ENCODE measurements at regions not wholly inside any gene's neighbourhood (a gene's known extent, or its start where the extent isn't known, plus 50 kb on each side); places are given as distances from the start of the nearest gene placed in this dataset.

DNA sequence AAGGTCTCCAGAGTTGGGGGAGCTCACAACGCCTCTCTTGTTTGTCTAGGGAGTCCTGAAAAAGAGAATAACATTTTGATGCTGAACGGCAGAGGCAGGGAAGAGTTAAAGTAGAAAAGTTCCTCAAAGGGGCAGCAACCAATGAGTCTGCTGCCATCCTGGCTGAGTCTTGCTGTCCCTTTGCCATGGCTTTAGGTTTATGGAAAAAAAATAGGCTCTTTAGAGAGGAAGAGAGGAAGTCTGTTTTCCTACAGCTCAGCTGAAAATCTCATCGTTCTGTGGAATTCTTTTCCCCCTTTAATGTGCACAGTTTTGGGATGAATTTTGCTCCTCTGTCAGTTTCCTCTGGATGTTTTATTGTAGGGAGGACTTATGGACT is 314.8 kb upstream of the TBX3 start:
- no peaks in the 10 kb centered on the region for H3K9me3 ChIP-seq (ENCODE audit: control insufficient read depth, insufficient read depth, low read depth, low read length)
- no peaks in the 10 kb centered on the region for H3K4me1 ChIP-seq (ENCODE audit: control insufficient read depth, extremely low read depth, insufficient read depth, low read length)
- no peaks in the 10 kb centered on the region for H3K27me3 ChIP-seq (ENCODE audit: control insufficient read depth, insufficient read depth, low read length)
- TF ChIP-seq, protein P1, sequence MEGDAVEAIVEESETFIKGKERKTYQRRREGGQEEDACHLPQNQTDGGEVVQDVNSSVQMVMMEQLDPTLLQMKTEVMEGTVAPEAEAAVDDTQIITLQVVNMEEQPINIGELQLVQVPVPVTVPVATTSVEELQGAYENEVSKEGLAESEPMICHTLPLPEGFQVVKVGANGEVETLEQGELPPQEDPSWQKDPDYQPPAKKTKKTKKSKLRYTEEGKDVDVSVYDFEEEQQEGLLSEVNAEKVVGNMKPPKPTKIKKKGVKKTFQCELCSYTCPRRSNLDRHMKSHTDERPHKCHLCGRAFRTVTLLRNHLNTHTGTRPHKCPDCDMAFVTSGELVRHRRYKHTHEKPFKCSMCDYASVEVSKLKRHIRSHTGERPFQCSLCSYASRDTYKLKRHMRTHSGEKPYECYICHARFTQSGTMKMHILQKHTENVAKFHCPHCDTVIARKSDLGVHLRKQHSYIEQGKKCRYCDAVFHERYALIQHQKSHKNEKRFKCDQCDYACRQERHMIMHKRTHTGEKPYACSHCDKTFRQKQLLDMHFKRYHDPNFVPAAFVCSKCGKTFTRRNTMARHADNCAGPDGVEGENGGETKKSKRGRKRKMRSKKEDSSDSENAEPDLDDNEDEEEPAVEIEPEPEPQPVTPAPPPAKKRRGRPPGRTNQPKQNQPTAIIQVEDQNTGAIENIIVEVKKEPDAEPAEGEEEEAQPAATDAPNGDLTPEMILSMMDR (conservative IDR thresholded peaks at IDR 0.05 in 1 of 2, IDR thresholded peaks at IDR 0.05 in 1 of 2; ENCODE audit: low read depth in 1 of 2, low read length in 2 of 2): no peak
- no peak for TF ChIP-seq EZH2 (IDR thresholded peaks at IDR 0.05; ENCODE audit: low read length, missing control alignments)
- H2AFZ ChIP-seq (ENCODE audit: low read length): no peak overlapping the region
- H3K36me3 ChIP-seq (ENCODE audit: control insufficient read depth, insufficient read depth, low read length): no peaks in the 10 kb centered on the region
- no peak overlapping the region for H3K4me3 ChIP-seq (replicated peaks in 1 of 4; ENCODE audit: control extremely low read depth in 1 of 4, insufficient read depth in 1 of 4, low read depth in 3 of 4, low read length in 4 of 4)
- no peak overlapping the region for H3K4me2 ChIP-seq (ENCODE audit: extremely low read depth, insufficient read depth, low read length)
- no peak for DNase-seq (ENCODE audit: low read depth in 2 of 2)
- H3K27ac ChIP-seq (ENCODE audit: insufficient read depth, low read length): no peak overlapping the region
- no peaks in the 10 kb centered on the region for H4K20me1 ChIP-seq (ENCODE audit: control insufficient read depth, extremely low read depth, insufficient read depth, low read length)
- no peak overlapping the region for H3K9ac ChIP-seq (ENCODE audit: insufficient read depth, low read length)
- no peaks in the 10 kb centered on the region for H3K79me2 ChIP-seq (ENCODE audit: control insufficient read depth, insufficient read depth, low read length)

DNA sequence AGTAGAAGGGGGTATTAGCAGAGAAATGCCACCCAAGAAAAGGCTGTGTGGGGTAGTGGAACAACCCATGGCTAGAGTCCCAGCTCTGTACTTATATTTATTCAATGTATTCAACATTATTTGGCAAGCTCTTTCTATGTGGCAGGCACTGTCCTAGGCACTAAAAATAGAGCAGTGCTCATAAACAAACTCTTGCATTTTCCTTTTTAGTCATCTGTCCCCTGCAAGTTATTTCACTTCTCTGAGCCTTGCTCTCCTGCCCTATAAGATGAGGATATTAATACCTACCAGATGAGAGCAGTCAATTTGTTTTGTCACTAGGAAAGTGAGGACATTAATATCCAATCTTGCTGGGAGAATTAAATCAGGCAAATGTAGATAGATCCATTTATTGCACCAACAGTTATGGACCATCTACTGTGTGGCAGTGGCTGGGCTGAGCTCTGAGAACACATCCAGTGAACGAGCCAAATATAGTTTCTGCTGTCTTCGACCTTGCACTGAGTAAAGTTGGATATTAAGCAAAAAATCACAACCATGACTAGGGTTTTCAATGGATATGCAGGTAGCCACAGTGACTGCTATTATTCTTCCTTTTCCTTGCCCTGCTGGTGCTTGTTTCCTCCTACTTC is 314.3 kb upstream of the TBX3 start:
- Histone ChIP-seq H3K27me3 (ENCODE audit: control insufficient read depth, insufficient read depth, low read length) (no peaks in the 10 kb centered on the region), H3K27ac (ENCODE audit: insufficient read depth, low read length) (no peak overlapping the region), H4K20me1 (ENCODE audit: control insufficient read depth, extremely low read depth, insufficient read depth, low read length) (no peaks in the 10 kb centered on the region), H3K9ac (ENCODE audit: insufficient read depth, low read length) (no peak overlapping the region), H3K9me3 (ENCODE audit: control insufficient read depth, insufficient read depth, low read depth, low read length) (no peaks in the 10 kb centered on the region), H3K4me3 (replicated peaks in 1 of 4; ENCODE audit: control extremely low read depth in 1 of 4, insufficient read depth in 1 of 4, low read depth in 3 of 4, low read length in 4 of 4) (no peak overlapping the region), H3K4me2 (ENCODE audit: extremely low read depth, insufficient read depth, low read length) (no peak overlapping the region), H3K36me3 (ENCODE audit: control insufficient read depth, insufficient read depth, low read length) (no peaks in the 10 kb centered on the region), H3K4me1 (ENCODE audit: control insufficient read depth, extremely low read depth, insufficient read depth, low read length) (no peaks in the 10 kb centered on the region), H3K79me2 (ENCODE audit: control insufficient read depth, insufficient read depth, low read length) (no peaks in the 10 kb centered on the region), H2AFZ (ENCODE audit: low read length) (no peak overlapping the region)
- DNase-seq (ENCODE audit: low read depth in 2 of 2): no peak
- TF ChIP-seq, protein P1 (conservative IDR thresholded peaks at IDR 0.05 in 1 of 2, IDR thresholded peaks at IDR 0.05 in 1 of 2; ENCODE audit: low read depth in 1 of 2, low read length in 2 of 2): no peak
- TF ChIP-seq EZH2 (IDR thresholded peaks at IDR 0.05; ENCODE audit: low read length, missing control alignments): no peak

DNA sequence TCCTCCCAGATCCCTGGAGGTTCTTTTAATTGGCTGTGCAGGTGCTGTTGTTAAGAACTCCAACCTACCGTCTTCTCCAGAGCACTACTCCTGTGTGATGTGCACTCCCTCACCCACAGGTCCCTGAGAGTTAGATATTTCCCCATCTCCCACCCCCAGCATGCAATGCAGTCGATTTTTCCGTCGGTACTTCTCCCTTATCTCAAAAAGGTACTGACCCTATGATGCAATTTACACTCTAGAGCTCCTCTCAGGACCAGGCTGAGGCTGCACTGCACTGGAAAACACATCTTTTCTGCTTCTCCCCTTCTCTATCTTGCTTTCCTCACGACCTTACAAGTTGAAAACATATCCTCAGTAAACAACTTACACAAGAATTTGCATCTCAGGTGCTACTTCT is 312.4 kb upstream of the TBX3 start:
- H3K79me2 ChIP-seq (ENCODE audit: control insufficient read depth, insufficient read depth, low read length): no peaks in the 10 kb centered on the region
- no peaks in the 10 kb centered on the region for H3K4me1 ChIP-seq (ENCODE audit: control insufficient read depth, extremely low read depth, insufficient read depth, low read length)
- no peak overlapping the region for H3K4me3 ChIP-seq (replicated peaks in 1 of 4; ENCODE audit: control extremely low read depth in 1 of 4, insufficient read depth in 1 of 4, low read depth in 3 of 4, low read length in 4 of 4)
- H3K4me2 ChIP-seq (ENCODE audit: extremely low read depth, insufficient read depth, low read length): no peak overlapping the region
- H2AFZ ChIP-seq (ENCODE audit: low read length): no peak overlapping the region
- no peak overlapping the region for H3K9ac ChIP-seq (ENCODE audit: insufficient read depth, low read length)
- no peaks in the 10 kb centered on the region for H3K36me3 ChIP-seq (ENCODE audit: control insufficient read depth, insufficient read depth, low read length)
- TF ChIP-seq, protein P1 (conservative IDR thresholded peaks at IDR 0.05 in 1 of 2, IDR thresholded peaks at IDR 0.05 in 1 of 2; ENCODE audit: low read depth in 1 of 2, low read length in 2 of 2): no peak
- TF ChIP-seq EZH2 (IDR thresholded peaks at IDR 0.05; ENCODE audit: low read length, missing control alignments): no peak
- DNase-seq (ENCODE audit: low read depth in 2 of 2): no peak
- H3K9me3 ChIP-seq (ENCODE audit: control insufficient read depth, insufficient read depth, low read depth, low read length): no peaks in the 10 kb centered on the region
- H3K27ac ChIP-seq (ENCODE audit: insufficient read depth, low read length): no peak overlapping the region
- no peaks in the 10 kb centered on the region for H3K27me3 ChIP-seq (ENCODE audit: control insufficient read depth, insufficient read depth, low read length)
- H4K20me1 ChIP-seq (ENCODE audit: control insufficient read depth, extremely low read depth, insufficient read depth, low read length): no peaks in the 10 kb centered on the region

Measured in fibroblast of lung (primary cell).